Body of pancreas (tissue), 4 donors: ENCODE measurements at regions not wholly inside any gene's neighbourhood (a gene's known extent, or its start where the extent isn't known, plus 50 kb on each side); places are given as distances from the start of the nearest gene placed in this dataset.

Source experiments
- ATAC-seq: fragments of 150-250 bp; one replicate; pipeline ENCODE4 v1.9.1; 2016
- DNase-seq, 4 donors: peaks; one replicate each; pipeline ENCODE4 v3.0.0-alpha.2; 2019
- H3K27ac ChIP-seq, 4 donors: fragments of 200-600 bp; sonication (generic); 1 replicate in 3 of 4; 2 replicates in 1 of 4; pipeline versions ENCODE4 v1.5.1 to v1.6.1; 2016 to 2019; ENCODE audit warnings: mild to moderate bottlenecking in 1 of 4, mixed read lengths in 1 of 4, moderate library complexity in 1 of 4
- H3K27me3 ChIP-seq, 2 donors: fragments of 200-600 bp; sonication (generic); one replicate each; pipeline ENCODE4 v1.6.0; 2016; ENCODE audit warnings: mild to moderate bottlenecking in 1 of 2
- H3K36me3 ChIP-seq, 2 donors: fragments of 200-600 bp; sonication (generic); replicated peaks in 1 of 2; 2 replicates each; pipeline ENCODE4 v1.5.1; 2016; ENCODE audit warnings: low read depth in 2 of 2; ENCODE audit not compliant: insufficient read depth in 1 of 2
- H3K4me1 ChIP-seq: fragments of 200-600 bp; sonication (generic); one replicate; pipeline ENCODE4 v1.6.0; 2016
- H3K4me3 ChIP-seq, 2 donors: fragments of 200-600 bp; sonication (generic); 1 replicate in 1 of 2; 2 replicates in 1 of 2; pipeline ENCODE4 v1.5.1; 2016 to 2019
- H3K9me3 ChIP-seq, 3 donors: fragments of 200-600 bp; sonication (generic); 1 replicate in 2 of 3; 2 replicates in 1 of 3; pipeline ENCODE4 v1.5.1; 2016
- CTCF ChIP-seq, 7 experiments: fragments of 450-650 bp in 4 of 7; fragments of 200-600 bp in 3 of 7; sonication (generic) in 3 of 7; IDR thresholded peaks; one replicate each; pipeline ENCODE4 v1.5.1; 2016 to 2019; ENCODE audit warnings: antibody characterized with exemption in 7 of 7
- POLR2A ChIP-seq, 3 donors: fragments of 450-650 bp; IDR thresholded peaks; one replicate each; pipeline ENCODE4 v1.6.1; 2016; ENCODE audit warnings: antibody characterized with exemption in 3 of 3, mild to moderate bottlenecking in 2 of 3
- WGBS, 2 donors: methylation state at CpG; one replicate each; pipeline ENCODE4 v1.1.5; 2017; 5-methylcytosine and 5-hydroxymethylcytosine counted together
- intact Hi-C: fragments of 100-400 bp; cut with DNase I; formaldehyde crosslinking; loops from one replicate; pipeline ENCODE4 v1.15.1; 2023

GRCh38 chr10:55404094-55404493 lies 603.1 kb upstream of the PCDH15 start:
- no peak overlapping the region for H3K27ac ChIP-seq
- no peaks in the 10 kb centered on the region for H3K36me3 ChIP-seq
- no peak overlapping the region for H3K4me3 ChIP-seq
- intact Hi-C loops = no loop called here
- H3K9me3 ChIP-seq = no peaks in the 10 kb centered on the region
- TF ChIP-seq POLR2A (IDR thresholded peaks at IDR 0.05) (no peak), CTCF (IDR thresholded peaks at IDR 0.05) (no peak)
- WGBS, 2 donors = 51% methylated on average over 6 of the region's 6 CpGs
- ATAC-seq = no peak
- H3K4me1 ChIP-seq = no peaks in the 10 kb centered on the region
- no peak for DNase-seq
- H3K27me3 ChIP-seq = no peaks in the 10 kb centered on the region

DNA sequence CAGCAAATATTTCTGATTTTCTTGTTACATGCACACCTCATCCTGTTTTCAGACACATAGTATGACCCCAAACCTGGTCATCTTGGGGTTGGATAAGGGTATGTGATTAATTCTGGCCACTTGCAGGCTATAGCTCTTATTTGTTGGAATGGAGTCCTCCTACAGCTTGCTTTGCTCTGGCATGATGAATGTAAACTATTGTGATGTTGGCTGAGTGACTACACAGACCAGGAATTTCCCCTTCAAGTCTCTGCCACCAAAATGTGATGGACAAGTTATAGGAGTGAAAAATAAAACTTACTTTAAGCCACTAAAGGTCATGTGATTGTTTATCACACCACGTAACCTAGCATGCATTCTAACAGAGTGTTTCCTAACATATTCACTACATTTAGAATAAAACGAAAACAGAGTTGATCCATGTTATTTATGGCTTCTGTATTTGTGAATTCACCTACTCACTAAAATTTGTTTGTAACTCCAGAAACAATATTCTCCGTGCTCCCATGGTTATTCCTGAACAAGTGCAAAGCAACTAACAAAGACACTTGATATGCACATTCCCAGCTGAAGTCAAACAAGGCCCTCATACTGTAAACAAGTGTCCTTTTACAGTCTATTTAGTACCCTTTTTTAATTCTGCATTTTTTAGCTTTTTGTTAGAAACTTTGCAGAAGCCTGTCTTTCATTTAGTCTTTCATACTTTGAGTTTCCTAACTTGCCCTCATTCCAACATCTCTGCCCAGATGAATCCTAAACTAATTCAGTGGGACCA lies 599.2 kb upstream of the PCDH15 start:
- intact Hi-C loops = no loop called here
- no peaks in the 10 kb centered on the region for H3K36me3 ChIP-seq
- no peaks in the 10 kb centered on the region for H3K9me3 ChIP-seq
- no peak for DNase-seq
- H3K4me3 ChIP-seq = no peak overlapping the region
- H3K27ac ChIP-seq = no peak overlapping the region
- H3K4me1 ChIP-seq = no peaks in the 10 kb centered on the region
- WGBS, 2 donors = 51 to 60% methylated on average over 3 of the region's 3 CpGs
- ATAC-seq = no peak
- H3K27me3 ChIP-seq = no peaks in the 10 kb centered on the region
- TF ChIP-seq POLR2A (IDR thresholded peaks at IDR 0.05) (no peak), CTCF (IDR thresholded peaks at IDR 0.05) (no peak)

- 21 to 24% methylated on average over 1 of the region's 1 CpG for WGBS, 2 donors
- intact Hi-C loops = no loop called here
- H3K4me3 ChIP-seq = no peak overlapping the region
- H3K4me1 ChIP-seq = no peaks in the 10 kb centered on the region
- ATAC-seq (no peak), DNase-seq (no peak)
- no peak overlapping the region for H3K27ac ChIP-seq
- no peaks in the 10 kb centered on the region for H3K36me3 ChIP-seq
- H3K27me3 ChIP-seq = no peaks in the 10 kb centered on the region
- TF ChIP-seq POLR2A (IDR thresholded peaks at IDR 0.05) (no peak), CTCF (IDR thresholded peaks at IDR 0.05) (no peak)
- no peaks in the 10 kb centered on the region for H3K9me3 ChIP-seq
Measured at GRCh38 chr10:55398497-55398882, 597.5 kb upstream of the PCDH15 start.

- intact Hi-C loops = no loop called here
- no peaks in the 10 kb centered on the region for H3K27me3 ChIP-seq
- H3K9me3 ChIP-seq = no peaks in the 10 kb centered on the region
- no peak overlapping the region for H3K27ac ChIP-seq
- TF ChIP-seq POLR2A (IDR thresholded peaks at IDR 0.05) (no peak), CTCF (IDR thresholded peaks at IDR 0.05) (no peak)
- H3K36me3 ChIP-seq = no peaks in the 10 kb centered on the region
- H3K4me1 ChIP-seq = no peaks in the 10 kb centered on the region
- WGBS, 2 donors = 61 to 62% methylated on average over 7 of the region's 7 CpGs
- no peak overlapping the region for H3K4me3 ChIP-seq
- ATAC-seq (no peak), DNase-seq (no peak)
Measured at GRCh38 chr10:55397777-55398496, 596.9 kb upstream of the PCDH15 start.
